Dedifferentiated amniotic fluid mesenchymal stem cell (primary cell): ENCODE measurements at regions not wholly inside any gene's neighbourhood (a gene's known extent, or its start where the extent isn't known, plus 50 kb on each side); places are given as distances from the start of the nearest gene placed in this dataset.
"Not testable (repeated sequence)": the region's sequence is repeated elsewhere in the genome, so short reads cannot be mapped to it uniquely, and the experiment has no call there.

ENCODE experiments used
- DNase-seq: peaks from one replicate; pipeline ENCODE4 v3.0.0-alpha.2; 2016; ENCODE audit errors: extremely low spot score

DNA sequence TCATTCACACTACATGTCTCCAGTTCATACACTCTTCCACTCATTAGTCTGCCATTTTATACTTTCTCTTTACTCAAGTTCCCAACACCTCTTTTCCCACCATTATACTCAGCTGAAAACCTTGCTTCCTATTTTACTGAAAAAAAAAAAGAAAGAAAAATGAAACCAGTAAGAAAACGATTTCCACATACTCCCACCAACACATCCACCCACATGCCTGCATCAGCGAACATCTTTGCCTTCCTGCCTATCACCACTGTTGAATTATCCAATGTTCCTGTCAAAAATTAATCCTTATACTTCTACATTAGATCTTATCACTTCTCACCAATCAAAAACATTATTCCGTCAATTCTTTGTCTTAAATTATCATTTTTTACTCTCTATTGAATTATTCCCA is 188.1 kb upstream of the FAM241A start:
- DNase-seq: no peak

DNA sequence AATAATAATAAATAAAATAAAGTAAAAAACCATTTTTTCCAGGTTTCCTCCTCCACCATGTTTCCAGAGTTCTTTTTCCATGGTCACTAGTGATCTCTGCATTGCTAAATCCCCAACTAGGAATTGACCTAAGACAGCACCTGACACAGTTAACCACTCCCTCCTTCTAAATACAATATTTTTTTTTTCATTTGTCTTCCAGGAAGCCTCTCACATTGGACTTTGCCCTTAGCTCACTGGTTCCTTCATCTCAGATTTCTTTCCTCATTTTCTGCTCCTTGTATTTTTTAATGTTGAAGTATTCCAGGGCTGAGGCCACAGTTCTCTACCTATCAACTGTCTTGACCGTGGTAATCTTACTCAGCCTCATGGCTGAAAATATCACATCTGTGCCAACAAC is 187.3 kb upstream of the FAM241A start:
- DNase-seq: no peak

DNA sequence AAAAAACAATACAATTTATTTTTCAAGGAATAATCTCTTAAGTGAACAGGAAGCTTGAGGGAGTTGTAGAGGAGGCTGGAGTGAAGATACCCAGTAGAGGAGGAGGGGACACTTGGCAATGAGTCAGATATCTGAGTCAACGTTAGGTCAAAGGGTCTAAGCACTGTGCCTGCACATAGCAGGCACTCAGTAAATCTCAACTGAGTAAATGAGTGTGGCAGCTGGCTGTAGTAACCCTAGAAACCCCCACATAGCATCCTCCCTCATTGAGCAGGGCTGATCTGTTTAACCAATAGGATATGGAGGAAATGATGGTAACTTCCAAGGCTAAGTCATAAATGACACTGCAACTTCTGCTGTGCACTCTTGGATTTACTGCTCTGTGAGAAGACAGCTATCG is 186.0 kb upstream of the FAM241A start:
- no peak for DNase-seq

DNA sequence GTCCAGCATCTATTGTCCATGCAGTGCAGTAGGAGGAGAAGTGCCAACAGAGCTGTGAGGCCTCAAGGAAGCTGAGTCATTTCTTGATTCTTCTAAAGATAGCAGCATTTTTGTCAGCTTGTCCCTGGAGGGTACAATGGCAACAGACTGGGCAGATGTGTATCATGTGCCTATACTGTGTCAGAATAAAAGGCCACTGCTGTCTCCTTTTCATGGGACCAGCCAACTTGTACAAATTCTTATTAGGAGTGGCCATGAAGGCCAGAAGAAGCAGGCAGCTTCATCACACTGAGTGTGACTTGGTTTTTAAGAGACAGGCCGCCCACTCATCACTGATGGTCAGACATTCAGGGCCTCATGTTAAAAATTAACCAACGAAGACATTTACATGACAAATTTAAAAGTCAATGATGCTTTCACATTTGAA is 185.0 kb upstream of the FAM241A start:
- DNase-seq: no peak

DNA sequence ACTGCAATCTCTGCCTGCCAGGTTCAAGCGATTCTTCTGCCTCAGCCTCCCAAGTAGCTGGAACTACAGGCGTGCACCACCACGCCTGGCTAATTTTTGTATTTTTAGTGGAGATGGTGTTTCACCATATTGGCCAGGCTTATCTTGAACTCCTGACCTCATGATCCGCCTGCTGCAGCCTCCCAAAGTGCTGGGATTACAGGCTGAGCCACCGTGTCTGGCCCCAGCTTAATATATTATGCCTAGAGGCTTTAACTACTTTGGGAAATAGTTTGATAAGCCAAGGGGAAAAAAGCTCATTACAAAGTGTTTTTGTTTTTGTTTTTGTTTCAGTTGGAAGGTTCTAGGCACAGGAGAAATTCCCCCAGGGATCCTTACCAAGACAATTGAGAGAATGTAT is 184.2 kb upstream of the FAM241A start:
- DNase-seq: not testable (repeated sequence)

DNA sequence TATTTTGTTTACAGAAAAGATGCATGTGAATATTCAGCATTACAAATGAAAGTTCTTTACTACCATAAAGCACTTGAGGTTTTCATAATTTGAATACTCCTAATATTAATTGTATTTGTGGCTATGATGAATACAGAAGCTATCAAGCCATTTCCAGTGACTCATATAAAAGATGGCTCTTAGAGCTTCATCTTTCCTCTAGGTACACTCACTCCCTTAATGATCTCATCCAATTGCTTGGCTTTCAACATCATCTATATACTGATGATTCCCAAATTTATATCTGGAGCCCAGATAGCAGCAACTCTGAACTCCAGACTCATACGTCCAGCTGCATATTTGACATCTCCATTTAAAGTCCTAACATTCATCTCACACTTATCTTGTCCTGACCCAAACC is 183.4 kb upstream of the FAM241A start:
- no peak for DNase-seq

DNA sequence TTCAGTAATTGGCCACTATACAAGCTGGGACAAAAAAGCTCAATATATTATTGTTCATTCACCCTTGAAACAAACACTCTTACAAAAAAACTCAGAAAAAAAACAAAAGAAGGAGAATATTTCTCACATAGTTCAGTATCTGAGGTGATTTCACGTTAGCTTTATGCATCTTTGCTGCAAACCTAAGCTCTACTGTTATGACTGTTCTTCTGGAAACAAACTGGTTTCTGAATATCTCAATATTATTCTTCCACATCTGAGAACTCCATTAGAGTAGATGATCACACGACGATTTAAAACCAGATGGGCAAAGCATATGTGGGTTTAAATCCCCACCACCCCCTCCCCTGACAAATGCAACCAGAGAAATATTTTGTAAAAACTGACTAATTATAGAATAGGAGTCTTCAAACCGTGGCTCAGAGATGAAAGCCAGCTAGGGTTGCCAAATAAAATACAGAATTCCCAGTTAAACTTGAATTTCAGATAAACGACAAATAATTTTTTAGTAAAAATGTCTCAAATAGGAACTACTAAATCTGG is 182.0 kb upstream of the FAM241A start:
- no peak for DNase-seq

DNA sequence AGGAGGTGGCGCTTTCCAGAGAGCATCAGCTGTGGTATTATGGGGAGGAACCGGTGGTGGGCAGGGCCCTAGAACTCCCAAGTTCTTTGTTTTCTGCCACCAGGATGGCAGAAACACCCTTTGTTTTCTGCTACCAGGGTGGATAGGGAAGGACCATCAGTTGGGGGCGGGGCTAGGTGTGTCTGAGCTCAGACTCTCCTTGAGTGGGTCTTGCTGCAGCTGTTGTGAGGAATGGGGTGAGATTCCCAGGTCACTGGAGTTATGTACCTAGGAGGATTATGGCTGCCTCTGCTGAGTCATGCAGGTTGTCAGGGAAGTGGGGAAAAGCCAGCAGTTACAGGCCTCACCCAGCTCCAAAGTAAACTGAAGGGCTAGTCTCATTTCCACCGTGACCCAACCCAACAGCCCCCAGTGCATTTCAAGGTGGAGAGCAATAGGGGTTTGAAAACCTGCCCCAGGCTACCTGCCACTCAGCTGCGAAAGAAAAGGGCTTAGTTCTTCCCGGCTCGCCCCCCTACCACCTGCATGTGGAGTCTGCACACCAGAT is 167.8 kb upstream of the FAM241A start:
- no peak for DNase-seq

DNA sequence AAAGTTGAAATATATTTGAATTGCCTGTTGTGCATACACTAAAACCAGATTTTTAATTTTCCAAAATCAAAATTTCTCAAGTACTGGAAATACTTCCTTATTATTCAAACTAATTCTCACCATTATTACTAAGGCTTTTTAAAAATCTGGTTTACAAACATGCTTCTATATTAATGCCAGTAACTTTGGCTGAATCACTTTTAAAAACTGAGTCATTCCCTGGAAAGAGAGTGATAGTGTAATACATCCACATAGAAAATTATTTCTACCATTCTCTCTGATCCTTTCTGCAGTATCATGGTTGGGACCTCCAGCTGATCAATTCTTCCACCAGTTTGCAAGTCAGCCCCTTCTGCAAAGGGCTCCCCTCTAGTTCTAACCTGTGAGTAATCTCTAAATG is 165.3 kb upstream of the FAM241A start:
- no peak for DNase-seq

DNA sequence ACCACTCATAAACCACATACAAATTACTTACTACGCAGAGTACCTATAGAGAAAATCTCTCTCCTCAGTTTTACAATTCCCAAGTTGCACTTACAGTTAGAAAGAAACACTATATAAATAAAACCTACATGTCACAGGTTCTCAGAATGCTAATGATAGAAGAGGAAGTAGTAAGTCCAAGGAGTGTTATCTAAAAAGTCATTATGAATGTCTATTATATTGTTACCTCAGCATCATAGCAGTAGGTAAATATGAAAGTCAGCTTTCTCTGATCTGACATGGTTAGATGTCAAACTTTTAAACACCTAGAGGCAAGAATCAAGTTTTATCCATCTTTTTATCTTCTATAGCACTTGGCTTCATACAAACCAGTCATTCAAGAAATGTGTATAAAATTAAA is 163.2 kb upstream of the FAM241A start:
- DNase-seq: no peak

DNA sequence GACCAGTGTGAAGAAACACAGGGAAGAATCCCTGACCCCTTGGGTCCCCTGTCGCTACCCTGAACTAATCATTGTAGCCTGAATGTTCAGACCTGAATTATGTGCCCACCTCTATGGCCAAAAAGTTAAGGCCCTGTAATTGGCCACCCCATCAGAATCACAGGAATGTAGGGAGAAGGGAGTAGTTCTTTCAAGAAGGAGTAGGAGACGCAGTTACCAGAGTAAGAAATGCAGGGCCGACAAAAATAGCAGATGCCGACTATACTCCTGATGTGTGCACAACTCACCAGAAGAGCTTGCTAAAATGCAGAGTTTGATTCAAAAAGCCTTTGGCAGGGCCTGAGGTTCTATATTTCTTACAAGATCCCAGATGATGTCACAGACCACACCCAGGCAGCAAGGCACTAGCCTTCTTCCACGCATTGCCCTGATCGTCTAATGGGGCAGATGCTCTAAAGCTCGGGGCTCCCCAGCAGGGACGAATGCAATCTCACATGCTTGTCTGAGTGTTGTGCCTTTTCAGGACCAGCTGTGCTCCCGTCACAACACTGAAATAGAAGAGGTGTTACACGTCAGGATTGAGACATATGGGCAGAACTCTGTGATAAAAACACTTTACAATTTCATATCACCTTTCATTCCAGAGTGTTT is 161.0 kb upstream of the FAM241A start:
- DNase-seq: no peak

DNA sequence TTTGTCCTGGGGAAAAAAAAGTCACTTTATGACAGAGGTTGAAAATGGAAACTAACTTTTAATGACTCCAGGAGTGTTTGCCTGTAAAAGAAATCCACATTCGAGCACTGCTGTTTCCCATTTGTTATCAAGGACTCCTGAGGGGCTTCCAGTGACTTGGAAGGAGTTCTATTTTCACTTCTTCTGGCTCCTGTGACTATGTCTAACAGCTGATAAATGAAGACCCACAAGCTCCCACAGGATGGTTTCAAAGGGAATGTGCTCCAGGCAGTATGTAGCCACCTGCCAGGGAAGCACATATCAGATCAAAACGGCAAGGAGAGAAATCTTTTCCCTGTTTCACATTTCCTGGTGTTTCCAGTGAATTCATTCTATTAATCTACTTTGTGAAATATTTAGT is 159.8 kb upstream of the FAM241A start:
- no peak for DNase-seq

DNA sequence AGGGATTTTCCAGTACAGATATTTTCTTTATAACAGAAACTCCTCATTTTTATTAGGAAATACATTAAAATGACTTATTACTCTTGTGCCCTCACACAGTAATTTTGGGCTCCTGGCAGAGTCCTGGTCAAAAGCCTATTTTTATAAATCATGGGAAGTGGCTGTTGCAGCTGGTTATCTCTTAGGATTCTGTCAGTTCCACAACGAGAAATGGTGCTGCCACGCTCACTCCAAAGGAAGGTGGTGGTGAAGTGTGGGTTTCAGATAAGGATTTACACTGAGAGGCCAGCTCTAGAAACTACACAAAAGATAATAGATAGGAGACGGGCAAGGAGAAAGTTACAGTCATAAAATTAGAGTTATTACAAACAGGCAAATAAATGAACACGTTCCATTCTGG is 159.2 kb upstream of the FAM241A start:
- no peak for DNase-seq

DNA sequence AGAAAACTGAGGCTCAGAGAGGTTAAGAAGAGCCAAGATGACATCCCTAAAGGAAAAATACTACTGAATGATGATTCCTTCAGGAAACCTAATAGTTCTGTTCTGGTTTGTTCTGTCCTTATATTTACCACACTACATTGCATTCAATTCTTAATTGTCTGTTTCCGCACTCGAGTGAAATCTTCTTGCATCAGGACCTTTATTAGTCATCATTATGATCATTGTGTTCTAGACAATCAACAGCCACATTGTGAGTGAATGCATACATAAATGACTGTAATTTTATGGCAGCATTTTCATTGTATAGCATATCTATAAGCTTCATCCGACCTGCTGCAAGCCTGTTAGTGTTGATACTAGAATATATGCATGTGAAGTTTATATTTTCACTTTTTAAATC is 156.7 kb upstream of the FAM241A start:
- DNase-seq: no peak

DNA sequence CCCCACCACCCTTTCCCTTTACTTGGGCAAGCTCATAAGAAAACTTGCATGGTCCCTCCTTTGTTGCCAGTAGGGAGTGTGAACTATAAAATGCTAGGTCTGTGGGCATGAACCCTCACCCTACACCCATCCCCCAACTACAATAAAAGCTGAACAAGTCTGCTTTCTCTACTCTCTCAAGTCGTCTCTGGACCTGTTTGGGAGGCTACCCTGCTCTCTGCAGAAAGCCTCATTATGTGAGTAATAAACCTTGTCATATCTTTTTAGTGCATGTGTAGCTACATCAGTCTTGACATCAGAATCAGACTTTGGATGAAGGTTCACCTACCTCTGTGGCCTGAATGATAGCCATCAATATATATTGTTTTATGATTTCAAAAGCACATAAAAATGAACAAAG is 155.4 kb upstream of the FAM241A start:
- no peak for DNase-seq

DNA sequence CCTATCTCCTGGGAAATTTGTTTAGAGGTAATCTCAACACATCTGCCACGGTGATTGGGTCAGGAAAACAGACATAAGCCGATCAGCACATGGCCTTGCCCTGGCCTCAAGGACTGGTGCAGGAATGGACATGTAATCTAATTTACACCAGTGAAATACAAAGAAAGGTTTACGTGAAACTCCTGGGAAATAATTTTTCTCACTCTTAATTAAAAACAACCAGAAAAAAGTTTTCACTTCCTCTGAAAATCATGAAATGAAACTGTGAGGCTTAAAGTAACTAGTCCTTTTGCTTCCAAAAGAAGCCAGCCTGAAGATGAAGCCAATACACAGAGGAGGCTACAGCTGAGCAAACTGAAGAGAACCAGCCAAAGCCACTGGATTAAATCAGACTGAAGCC is 154.1 kb upstream of the FAM241A start:
- DNase-seq: no peak

DNA sequence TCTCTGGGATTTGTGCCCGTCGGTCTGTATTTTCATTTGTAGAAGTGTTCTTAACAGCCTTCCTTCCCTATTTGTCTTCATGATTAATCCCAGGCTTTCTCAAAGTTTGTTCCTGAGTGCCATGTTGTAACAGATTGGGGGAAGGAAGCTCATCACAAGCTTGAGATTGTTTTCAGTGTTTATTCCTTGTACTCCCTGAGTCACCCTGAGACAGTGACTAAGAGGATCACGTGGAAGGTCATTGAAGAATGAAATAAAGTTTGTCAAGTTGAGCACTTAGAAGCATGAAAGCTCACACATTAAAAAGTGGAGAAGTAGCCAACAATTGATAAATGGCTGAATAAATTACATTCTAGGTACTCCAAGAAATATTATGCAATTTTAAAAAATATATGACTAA is 153.5 kb upstream of the FAM241A start:
- DNase-seq: no peak

DNA sequence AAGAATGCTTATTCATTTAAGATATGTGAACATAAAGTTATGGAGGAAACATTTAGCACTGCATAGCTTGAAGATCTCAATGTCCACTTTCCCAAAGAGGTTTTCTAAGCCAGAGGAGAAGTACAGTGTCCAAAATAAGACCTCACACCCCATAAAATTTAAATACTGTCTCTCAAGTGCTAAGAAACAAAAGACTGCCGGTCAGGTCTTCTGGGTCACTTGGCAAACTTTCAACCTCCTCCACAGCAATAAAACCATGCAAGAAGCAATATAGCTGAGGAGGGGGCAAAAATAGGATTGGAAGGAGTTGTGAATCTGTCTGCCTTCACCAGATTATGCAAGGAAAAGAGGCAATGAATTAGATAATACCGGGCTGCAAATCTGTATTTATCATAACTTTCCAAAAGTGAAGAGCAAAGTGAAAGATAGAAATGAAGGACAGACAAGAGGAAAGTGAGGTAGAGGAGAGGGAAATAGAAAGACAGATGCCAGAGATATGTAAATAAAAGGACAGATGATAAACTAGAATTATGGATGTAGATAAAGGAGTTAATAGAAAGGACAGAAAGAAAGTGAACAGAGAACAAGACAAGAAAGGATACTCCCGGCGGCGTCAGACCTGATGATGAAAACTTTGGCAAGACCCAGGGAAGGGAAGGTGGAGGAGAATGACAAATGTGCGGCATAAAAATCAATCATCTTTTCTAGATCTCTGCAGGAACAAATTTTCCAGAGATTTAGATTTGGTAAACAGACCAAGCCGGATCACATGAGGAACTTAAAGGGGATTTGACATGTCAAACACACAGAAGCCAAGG is 152.7 kb upstream of the FAM241A start:
- DNase-seq: no peak

DNA sequence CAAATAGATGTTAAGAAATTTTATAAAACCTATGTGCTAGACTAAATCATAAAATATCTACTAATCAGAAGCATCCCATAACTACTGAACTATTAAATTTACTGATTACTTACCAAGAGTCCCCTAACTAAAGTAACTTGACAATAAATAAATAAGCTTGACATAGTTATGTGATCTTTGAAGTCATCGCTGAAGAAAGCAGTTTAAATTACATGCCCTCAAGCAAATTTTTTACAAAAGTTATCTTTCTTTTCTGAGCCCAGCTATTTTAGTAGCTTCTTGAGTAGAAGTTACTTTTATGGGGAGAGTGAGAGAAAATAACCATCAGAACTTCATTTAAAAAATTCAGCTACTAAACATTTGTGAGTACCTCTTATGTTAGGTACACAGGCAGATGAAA is 150.9 kb upstream of the FAM241A start:
- no peak for DNase-seq

DNA sequence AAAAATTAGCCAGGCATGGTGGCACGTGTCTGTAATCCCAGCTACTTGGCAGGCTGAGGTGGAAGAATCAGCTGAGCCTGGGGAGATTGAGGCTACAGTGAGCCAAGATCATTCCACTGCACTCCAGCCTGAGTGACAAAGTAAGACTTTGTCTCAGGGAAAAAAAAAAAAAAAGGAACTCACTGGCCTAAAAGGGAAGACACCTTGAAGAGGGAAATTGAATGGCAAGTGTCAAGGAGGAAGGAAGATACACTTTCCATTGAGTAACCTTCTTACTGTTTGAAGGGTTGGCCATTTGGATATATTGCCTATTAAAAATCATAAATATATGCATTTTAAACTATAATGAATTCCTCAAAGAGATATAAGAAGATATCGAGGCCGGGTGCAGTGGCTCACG is 147.5 kb upstream of the FAM241A start:
- DNase-seq: no peak

DNA sequence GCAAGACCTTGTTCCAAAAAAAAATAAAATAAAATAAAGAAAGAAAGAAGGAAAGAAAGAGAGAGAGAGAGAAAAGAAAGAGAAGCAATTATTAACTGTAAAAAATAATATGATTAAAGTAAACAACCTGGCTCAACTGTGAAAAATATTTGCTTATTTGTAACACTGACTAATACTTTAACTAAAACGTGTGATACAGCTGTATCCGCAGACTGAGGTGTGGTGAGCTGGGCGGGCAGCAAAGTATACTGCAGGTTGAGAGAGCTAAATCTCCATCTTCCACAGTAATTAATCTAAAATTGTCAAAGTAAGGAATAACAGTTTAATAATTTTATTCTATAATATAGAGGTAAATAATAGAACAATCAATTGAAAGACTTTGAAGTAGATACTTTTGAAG is 145.5 kb upstream of the FAM241A start:
- no peak for DNase-seq

DNA sequence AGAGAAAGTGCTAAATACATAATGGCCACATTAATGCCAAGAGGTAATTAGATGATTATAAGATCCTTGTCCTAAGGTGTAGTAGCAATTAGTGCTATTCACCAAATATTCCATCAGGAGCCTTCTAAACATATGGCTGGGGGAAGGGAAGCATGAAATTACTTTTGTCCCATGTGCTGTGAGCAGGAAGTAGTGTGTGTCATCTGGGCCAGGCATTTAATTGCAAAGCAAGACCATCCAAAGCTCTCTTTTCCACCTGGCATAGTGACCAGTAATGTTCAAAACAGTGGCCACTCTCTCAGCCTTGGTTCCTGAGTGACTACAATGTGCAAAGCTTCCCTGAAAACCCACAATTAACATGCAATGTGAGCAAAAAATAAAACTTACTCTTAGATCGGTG is 144.2 kb upstream of the FAM241A start:
- no peak for DNase-seq

DNA sequence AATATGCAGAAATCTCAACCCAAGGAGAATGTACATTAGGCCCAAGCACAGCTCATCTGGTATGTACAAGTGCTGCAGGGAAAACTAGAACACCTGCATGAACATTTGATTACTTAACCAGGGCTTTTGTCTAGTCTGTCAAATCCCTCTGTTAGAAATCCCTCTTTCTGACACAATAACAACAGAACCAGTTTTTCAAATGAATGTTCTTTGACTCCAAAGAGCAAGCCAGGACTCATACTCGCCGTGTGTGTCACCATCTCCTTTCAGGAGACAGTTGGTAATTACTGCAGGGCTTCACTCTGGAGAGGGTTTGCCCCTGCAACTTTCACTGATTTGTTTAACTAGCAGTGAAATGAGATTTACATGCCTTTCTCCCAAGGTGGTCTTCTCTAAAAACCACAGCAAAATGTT is 143.0 kb upstream of the FAM241A start:
- DNase-seq: no peak
